ENCODE measurements at regions not wholly inside any gene's neighbourhood (a gene's known extent, or its start where the extent isn't known, plus 50 kb on each side); places are given as distances from the start of the nearest gene placed in this dataset.

DNA sequence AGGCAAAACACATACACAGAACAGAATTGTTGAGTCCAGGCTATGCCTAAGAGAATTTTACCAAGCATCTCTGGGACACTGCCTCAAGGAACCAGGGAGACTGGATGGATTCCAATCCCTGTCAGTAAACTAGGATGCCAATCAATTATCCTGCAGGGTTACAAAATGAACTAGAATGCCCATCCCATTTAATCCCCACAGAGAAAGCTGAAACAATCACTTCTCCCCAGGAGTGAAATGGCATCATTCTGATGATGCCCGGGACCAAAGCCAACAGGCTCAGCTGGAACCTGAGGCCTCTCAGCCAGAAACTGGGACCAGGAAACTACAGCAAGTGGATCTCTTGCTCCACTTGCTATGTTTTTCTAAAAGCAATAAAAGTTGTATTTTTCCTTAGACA, 130.0 kb upstream of the TJP1 start (continued):
- TF ChIP-seq ZNF391 (tag by site-specific recombination; IDR thresholded peaks at IDR 0.05; ENCODE audit: borderline replicate concordance, low read depth) = no peak
- TF ChIP-seq CTCF (tag by site-specific recombination; IDR thresholded peaks at IDR 0.05) = no peak
- no peak for TF ChIP-seq GLI2 (tag by site-specific recombination; IDR thresholded peaks at IDR 0.05; ENCODE audit: borderline replicate concordance, low read depth)
- no peak for TF ChIP-seq ZNF664 (tag by site-specific recombination; IDR thresholded peaks at IDR 0.05)
- no peak for TF ChIP-seq ZNF350 (tag by site-specific recombination; IDR thresholded peaks at IDR 0.05)
- TF ChIP-seq REPIN1 (tag by site-specific recombination; IDR thresholded peaks at IDR 0.05; ENCODE audit: low read depth) = no peak
- TF ChIP-seq GLI4 (tag by site-specific recombination; IDR thresholded peaks at IDR 0.05) = no peak
- no peak for TF ChIP-seq SP2 (tag by site-specific recombination; IDR thresholded peaks at IDR 0.05)
- TF ChIP-seq ZNF701 (tag by site-specific recombination; IDR thresholded peaks at IDR 0.05) = no peak
- no peak for TF ChIP-seq ZNF544 (tag by site-specific recombination; IDR thresholded peaks at IDR 0.05)
- TF ChIP-seq ZSCAN30 (tag by site-specific recombination; IDR thresholded peaks at IDR 0.05) = no peak
- no peak for TF ChIP-seq ZNF530 (tag by site-specific recombination; IDR thresholded peaks at IDR 0.05; ENCODE audit: low read depth)
- peak; percentile 20; the same call in 1 of the 2 replicates for TF ChIP-seq OSR2 (tag by site-specific recombination; IDR thresholded peaks at IDR 0.05)
- TF ChIP-seq SCRT1 (tag by site-specific recombination; IDR thresholded peaks at IDR 0.05; ENCODE audit: borderline replicate concordance) = no peak
- TF ChIP-seq ZNF792 (tag by site-specific recombination; IDR thresholded peaks at IDR 0.05) = no peak
- TF ChIP-seq, protein P1, sequence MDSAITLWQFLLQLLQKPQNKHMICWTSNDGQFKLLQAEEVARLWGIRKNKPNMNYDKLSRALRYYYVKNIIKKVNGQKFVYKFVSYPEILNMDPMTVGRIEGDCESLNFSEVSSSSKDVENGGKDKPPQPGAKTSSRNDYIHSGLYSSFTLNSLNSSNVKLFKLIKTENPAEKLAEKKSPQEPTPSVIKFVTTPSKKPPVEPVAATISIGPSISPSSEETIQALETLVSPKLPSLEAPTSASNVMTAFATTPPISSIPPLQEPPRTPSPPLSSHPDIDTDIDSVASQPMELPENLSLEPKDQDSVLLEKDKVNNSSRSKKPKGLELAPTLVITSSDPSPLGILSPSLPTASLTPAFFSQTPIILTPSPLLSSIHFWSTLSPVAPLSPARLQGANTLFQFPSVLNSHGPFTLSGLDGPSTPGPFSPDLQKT (IDR thresholded peaks at IDR 0.05; ENCODE audit: borderline replicate concordance, low read depth, low read length) = no peak
- no peak for TF ChIP-seq ZNF362 (tag by site-specific recombination; IDR thresholded peaks at IDR 0.05)
- TF ChIP-seq TCF7L2 (IDR thresholded peaks at IDR 0.05; ENCODE audit: borderline replicate concordance, low read depth, low read length) = no peak
- TF ChIP-seq ZNF677 (tag by site-specific recombination; IDR thresholded peaks at IDR 0.05) = no peak
- no peak for TF ChIP-seq ZNF274 (IDR thresholded peaks at IDR 0.05; ENCODE audit: low read length)
- no peak for TF ChIP-seq ZNF274 (tag by site-specific recombination; IDR thresholded peaks at IDR 0.05; ENCODE audit: borderline replicate concordance)
- TF ChIP-seq PRDM4 (tag by site-specific recombination; IDR thresholded peaks at IDR 0.05) = no peak
- TF ChIP-seq, protein P2, sequence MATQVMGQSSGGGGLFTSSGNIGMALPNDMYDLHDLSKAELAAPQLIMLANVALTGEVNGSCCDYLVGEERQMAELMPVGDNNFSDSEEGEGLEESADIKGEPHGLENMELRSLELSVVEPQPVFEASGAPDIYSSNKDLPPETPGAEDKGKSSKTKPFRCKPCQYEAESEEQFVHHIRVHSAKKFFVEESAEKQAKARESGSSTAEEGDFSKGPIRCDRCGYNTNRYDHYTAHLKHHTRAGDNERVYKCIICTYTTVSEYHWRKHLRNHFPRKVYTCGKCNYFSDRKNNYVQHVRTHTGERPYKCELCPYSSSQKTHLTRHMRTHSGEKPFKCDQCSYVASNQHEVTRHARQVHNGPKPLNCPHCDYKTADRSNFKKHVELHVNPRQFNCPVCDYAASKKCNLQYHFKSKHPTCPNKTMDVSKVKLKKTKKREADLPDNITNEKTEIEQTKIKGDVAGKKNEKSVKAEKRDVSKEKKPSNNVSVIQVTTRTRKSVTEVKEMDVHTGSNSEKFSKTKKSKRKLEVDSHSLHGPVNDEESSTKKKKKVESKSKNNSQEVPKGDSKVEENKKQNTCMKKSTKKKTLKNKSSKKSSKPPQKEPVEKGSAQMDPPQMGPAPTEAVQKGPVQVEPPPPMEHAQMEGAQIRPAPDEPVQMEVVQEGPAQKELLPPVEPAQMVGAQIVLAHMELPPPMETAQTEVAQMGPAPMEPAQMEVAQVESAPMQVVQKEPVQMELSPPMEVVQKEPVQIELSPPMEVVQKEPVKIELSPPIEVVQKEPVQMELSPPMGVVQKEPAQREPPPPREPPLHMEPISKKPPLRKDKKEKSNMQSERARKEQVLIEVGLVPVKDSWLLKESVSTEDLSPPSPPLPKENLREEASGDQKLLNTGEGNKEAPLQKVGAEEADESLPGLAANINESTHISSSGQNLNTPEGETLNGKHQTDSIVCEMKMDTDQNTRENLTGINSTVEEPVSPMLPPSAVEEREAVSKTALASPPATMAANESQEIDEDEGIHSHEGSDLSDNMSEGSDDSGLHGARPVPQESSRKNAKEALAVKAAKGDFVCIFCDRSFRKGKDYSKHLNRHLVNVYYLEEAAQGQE (tag by site-specific recombination; IDR thresholded peaks at IDR 0.05) = no peak
- TF ChIP-seq ZNF776 (tag by site-specific recombination; IDR thresholded peaks at IDR 0.05; ENCODE audit: borderline replicate concordance) = no peak
- no peak for TF ChIP-seq TRIM28 (IDR thresholded peaks at IDR 0.05; ENCODE audit: borderline replicate concordance, low read length)
- peak; percentile 68; the same call in 1 of the 2 replicates for TF ChIP-seq IKZF3 (tag by site-specific recombination; IDR thresholded peaks at IDR 0.05)
- TF ChIP-seq, protein P3, sequence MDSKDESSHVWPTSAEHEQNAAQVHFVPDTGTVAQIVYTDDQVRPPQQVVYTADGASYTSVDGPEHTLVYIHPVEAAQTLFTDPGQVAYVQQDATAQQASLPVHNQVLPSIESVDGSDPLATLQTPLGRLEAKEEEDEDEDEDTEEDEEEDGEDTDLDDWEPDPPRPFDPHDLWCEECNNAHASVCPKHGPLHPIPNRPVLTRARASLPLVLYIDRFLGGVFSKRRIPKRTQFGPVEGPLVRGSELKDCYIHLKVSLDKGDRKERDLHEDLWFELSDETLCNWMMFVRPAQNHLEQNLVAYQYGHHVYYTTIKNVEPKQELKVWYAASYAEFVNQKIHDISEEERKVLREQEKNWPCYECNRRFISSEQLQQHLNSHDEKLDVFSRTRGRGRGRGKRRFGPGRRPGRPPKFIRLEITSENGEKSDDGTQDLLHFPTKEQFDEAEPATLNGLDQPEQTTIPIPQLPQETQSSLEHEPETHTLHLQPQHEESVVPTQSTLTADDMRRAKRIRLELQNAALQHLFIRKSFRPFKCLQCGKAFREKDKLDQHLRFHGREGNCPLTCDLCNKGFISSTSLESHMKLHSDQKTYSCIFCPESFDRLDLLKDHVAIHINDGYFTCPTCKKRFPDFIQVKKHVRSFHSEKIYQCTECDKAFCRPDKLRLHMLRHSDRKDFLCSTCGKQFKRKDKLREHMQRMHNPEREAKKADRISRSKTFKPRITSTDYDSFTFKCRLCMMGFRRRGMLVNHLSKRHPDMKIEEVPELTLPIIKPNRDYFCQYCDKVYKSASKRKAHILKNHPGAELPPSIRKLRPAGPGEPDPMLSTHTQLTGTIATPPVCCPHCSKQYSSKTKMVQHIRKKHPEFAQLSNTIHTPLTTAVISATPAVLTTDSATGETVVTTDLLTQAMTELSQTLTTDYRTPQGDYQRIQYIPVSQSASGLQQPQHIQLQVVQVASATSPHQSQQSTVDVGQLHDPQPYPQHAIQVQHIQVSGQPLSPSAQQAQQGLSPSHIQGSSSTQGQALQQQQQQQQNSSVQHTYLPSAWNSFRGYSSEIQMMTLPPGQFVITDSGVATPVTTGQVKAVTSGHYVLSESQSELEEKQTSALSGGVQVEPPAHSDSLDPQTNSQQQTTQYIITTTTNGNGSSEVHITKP (tag by site-specific recombination; IDR thresholded peaks at IDR 0.05) = no peak
- TF ChIP-seq ZNF626 (tag by site-specific recombination; IDR thresholded peaks at IDR 0.05) = no peak

Data from HEK293 (cell line).